Calu3 (cell line): ENCODE measurements at regions not wholly inside any gene's neighbourhood (a gene's known extent, or its start where the extent isn't known, plus 50 kb on each side); places are given as distances from the start of the nearest gene placed in this dataset.

ENCODE experiments used
- BruUV-seq: library from RNA; stranded (reverse); fragments of 400-500 nt; replicated peaks from 2 replicates; lab custom pipeline; 2021; lab: Mats Ljungman, UMichigan
- CTCF ChIA-PET: fragments of 300-600 bp; sonication (Branson Sonifier 250); formaldehyde crosslinking; loops from one replicate; lab custom pipeline; 2022; ENCODE audit warnings: antibody characterized with exemption; lab: Charles Lee
- DNase-seq: peaks from one replicate; pipeline ENCODE4 v3.0.0; 2022
- H3K27ac Mint-ChIP-seq: one replicate; pipeline ENCODE4 v1.8.0; 2022; ENCODE audit warnings: mixed read lengths; ENCODE audit not compliant: unreplicated experiment
- H3K27me3 Mint-ChIP-seq: one replicate; pipeline ENCODE4 v1.8.0; 2022; ENCODE audit warnings: mixed read lengths; ENCODE audit not compliant: unreplicated experiment
- H3K36me3 Mint-ChIP-seq: one replicate; pipeline ENCODE4 v1.8.0; 2022; ENCODE audit warnings: mild to moderate bottlenecking, moderate library complexity, mixed read lengths; ENCODE audit not compliant: insufficient read depth, unreplicated experiment
- H3K4me1 Mint-ChIP-seq: one replicate; pipeline ENCODE4 v1.8.0; 2022; ENCODE audit warnings: mild to moderate bottlenecking, low read depth, mixed read lengths; ENCODE audit not compliant: unreplicated experiment
- H3K4me3 Mint-ChIP-seq: one replicate; pipeline ENCODE4 v1.8.0; 2022; ENCODE audit warnings: mild to moderate bottlenecking, low read depth, moderate library complexity, mixed read lengths; ENCODE audit not compliant: unreplicated experiment
- H3K9me3 Mint-ChIP-seq: one replicate; pipeline ENCODE4 v1.8.0; 2022; ENCODE audit warnings: low read depth, mixed read lengths; ENCODE audit not compliant: unreplicated experiment
- intact Hi-C: fragments of 100-400 bp; cut with micrococcal nuclease; formaldehyde crosslinking; loops from one replicate; pipeline ENCODE4 v1.10.0; 2022; ENCODE audit not compliant: unreplicated experiment
- TF ChIP-seq, protein P1 (sequence below): fragments of 200-600 bp; IDR thresholded peaks from one replicate; pipeline ENCODE4 v1.8.0; 2022; ENCODE audit warnings: antibody characterized with exemption; ENCODE audit not compliant: unreplicated experiment

DNA sequence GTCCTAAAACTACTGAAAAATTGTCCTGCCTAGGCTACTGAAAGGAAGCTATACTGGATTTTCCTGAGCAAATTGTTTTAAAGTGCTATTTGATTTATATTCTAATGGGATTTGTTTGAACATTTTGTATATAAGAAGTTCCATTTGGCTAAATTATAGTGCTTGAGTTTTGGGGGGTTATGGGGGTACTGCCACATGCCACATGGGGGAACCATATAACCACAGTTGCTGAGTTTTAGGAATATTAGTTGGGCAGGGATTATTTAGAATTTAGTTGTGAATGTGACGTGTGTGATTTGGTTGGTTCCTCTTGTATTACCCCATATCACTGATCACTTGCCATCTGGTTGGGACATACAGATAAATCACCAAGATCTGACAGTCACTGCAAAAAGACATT, 224.5 kb upstream of the TAPT1 start:
- no TSS peak for BruUV-seq
- no peak overlapping the region for H3K27ac Mint-ChIP-seq
- TF ChIP-seq, protein P1, sequence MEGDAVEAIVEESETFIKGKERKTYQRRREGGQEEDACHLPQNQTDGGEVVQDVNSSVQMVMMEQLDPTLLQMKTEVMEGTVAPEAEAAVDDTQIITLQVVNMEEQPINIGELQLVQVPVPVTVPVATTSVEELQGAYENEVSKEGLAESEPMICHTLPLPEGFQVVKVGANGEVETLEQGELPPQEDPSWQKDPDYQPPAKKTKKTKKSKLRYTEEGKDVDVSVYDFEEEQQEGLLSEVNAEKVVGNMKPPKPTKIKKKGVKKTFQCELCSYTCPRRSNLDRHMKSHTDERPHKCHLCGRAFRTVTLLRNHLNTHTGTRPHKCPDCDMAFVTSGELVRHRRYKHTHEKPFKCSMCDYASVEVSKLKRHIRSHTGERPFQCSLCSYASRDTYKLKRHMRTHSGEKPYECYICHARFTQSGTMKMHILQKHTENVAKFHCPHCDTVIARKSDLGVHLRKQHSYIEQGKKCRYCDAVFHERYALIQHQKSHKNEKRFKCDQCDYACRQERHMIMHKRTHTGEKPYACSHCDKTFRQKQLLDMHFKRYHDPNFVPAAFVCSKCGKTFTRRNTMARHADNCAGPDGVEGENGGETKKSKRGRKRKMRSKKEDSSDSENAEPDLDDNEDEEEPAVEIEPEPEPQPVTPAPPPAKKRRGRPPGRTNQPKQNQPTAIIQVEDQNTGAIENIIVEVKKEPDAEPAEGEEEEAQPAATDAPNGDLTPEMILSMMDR, result no peak
- H3K9me3 Mint-ChIP-seq, result no peaks in the 10 kb centered on the region
- no peaks in the 10 kb centered on the region for H3K27me3 Mint-ChIP-seq
- no peaks in the 10 kb centered on the region for H3K4me1 Mint-ChIP-seq
- DNase-seq, result no peak
- H3K36me3 Mint-ChIP-seq, result no peaks in the 10 kb centered on the region
- intact Hi-C loops, result no loop called here
- CTCF ChIA-PET, result no interaction called here
- no peak overlapping the region for H3K4me3 Mint-ChIP-seq

DNA sequence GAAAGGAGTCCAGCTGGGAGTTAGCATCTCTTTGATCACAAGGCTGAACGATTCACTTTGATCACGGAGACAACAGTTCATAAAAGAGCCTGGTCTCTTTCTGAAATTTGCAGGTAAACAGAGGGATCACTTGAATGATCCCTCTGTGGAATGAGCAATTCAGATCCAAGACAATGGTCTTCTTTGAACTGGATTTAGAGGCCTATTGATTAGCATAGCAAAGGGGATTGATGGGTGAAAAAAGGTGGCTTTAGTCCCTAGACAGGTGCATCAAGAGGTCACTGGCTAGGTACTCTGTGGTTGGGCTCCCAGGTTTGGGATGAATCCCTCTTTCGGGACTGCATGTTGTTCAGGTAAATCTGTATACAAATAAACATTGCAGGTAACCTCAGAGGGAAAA, 223.8 kb upstream of the TAPT1 start:
- Mint-ChIP-seq H3K4me1 (no peaks in the 10 kb centered on the region), H3K36me3 (no peaks in the 10 kb centered on the region), H3K4me3 (no peak overlapping the region), H3K27ac (no peak overlapping the region), H3K9me3 (no peaks in the 10 kb centered on the region), H3K27me3 (no peaks in the 10 kb centered on the region)
- no peak for DNase-seq
- CTCF ChIA-PET, result interaction anchor here (0.6 kb wide), 2 partner anchors 17 to 22 kb away, joined by 3 read pairs; no protein-coding TSS in a partner anchor
- TF ChIP-seq, protein P1, result no peak
- intact Hi-C loops, result no loop called here
- no TSS peak for BruUV-seq

DNA sequence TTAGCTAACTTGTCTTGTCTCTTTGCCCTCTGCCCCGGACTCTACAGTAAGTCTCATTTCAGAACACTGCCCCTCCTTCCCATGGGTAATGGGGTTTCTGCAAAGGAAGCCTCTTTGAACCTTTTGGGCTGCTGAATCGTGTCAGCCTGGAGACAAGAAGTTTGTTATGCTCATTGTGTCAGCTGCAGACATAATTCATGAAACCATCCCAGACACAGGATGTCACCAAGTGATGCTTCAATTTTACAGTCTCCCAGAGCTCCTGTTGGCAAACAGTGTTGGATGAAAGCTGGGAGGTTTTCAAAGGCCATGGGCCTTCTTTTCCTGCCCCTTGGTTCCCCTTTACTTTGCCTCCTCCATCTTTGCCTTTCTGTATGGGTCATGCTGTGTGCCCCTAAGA, 223.1 kb upstream of the TAPT1 start:
- TF ChIP-seq, protein P1, result no peak
- Mint-ChIP-seq H3K36me3 (no peaks in the 10 kb centered on the region), H3K4me3 (no peak overlapping the region), H3K27ac (no peak overlapping the region), H3K9me3 (no peaks in the 10 kb centered on the region), H3K4me1 (no peaks in the 10 kb centered on the region), H3K27me3 (no peaks in the 10 kb centered on the region)
- CTCF ChIA-PET, result no interaction called here
- intact Hi-C loops, result no loop called here
- BruUV-seq, result no TSS peak
- no peak for DNase-seq

DNA sequence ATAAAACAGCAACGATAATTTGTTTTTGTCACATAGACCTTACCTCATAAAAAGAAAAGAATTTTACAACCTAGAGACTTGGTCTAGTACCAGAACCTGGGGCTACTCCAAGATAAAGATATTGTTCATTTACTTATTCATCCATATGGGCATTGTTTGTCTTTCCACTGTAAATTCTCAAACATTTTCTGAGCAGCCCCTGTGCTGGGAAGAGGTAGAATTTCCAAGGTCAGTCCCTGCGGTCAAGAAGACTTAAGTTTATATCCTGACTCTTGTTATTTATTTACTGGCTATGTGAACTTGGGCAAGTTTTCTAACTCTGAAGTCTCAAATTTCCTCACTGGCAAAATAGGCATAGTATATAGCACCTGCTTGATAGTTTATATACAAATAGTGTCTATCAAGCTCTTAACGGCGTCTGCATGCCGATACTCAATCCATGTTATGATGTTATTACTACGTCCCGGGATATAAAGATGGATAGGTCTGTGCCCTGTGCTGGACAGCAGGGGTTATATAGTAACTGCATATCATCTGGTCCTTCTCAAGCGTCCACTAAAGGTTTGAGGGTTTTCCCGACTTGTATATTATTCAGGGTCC, 222.1 kb upstream of the TAPT1 start:
- no peaks in the 10 kb centered on the region for H3K4me1 Mint-ChIP-seq
- no peak overlapping the region for H3K4me3 Mint-ChIP-seq
- no peaks in the 10 kb centered on the region for H3K27me3 Mint-ChIP-seq
- H3K36me3 Mint-ChIP-seq, result no peaks in the 10 kb centered on the region
- no peak for DNase-seq
- TF ChIP-seq, protein P1, result no peak
- BruUV-seq, result no TSS peak
- CTCF ChIA-PET, result no interaction called here
- intact Hi-C loops, result no loop called here
- H3K27ac Mint-ChIP-seq, result no peak overlapping the region
- H3K9me3 Mint-ChIP-seq, result no peaks in the 10 kb centered on the region
